NOMO-1 (cell line): ENCODE measurements at regions not wholly inside any gene's neighbourhood (a gene's known extent, or its start where the extent isn't known, plus 50 kb on each side); places are given as distances from the start of the nearest gene placed in this dataset.
"Not testable (repeated sequence)": the region's sequence is repeated elsewhere in the genome, so short reads cannot be mapped to it uniquely, and the experiment has no call there.

Experiments
- DNase-seq, 2 experiments: peaks; one replicate each; lab custom pipeline; 2025; ENCODE audit not compliant: unreplicated experiment in 2 of 2; lab: John Stamatoyannopoulos, UW

DNA sequence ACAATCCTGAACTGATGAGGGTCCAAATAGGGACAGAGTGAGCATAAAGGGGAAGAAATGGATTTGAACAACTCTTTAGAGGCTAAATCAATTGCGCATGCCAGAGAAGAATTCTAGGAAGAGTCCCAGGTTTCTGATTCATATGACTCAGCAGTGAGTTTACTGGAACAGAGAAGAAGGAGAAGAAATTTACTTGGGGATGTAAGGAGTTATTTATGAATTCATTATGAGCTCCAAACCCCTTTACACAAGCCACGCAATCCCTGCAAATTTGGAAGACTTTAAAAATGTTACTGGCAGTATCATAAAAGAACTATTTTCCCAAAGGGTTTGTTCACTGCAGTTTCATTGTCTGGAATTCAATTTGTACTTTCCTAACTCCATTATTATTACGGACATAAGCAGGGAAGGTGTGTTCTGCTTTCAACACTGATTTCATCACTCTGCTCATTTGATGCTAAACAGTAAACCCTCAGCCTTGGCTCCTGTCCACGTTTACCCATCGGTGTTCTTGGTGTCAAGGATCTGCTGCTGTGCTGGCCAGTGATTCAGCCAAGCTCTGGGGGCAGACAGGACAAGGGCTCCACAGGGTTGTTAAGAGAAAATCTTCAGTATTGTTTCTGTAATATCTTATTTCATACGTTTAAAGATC, 273.7 kb downstream of the HNRNPD start:
- DNase-seq, result no peak

- no peak for DNase-seq
These were observed 276.3 kb downstream of the HNRNPD start for GRCh38 chr4:82097504-82097903.

GRCh38 chr4:82090717-82091116, 283.1 kb downstream of the HNRNPD start:
- DNase-seq, result no peak

GRCh38 chr4:82084747-82085146, 289.0 kb downstream of the HNRNPD start:
- DNase-seq, result no peak

GRCh38 chr4:82077471-82077995, 296.3 kb downstream of the HNRNPD start:
- not testable (repeated sequence) for DNase-seq

DNA sequence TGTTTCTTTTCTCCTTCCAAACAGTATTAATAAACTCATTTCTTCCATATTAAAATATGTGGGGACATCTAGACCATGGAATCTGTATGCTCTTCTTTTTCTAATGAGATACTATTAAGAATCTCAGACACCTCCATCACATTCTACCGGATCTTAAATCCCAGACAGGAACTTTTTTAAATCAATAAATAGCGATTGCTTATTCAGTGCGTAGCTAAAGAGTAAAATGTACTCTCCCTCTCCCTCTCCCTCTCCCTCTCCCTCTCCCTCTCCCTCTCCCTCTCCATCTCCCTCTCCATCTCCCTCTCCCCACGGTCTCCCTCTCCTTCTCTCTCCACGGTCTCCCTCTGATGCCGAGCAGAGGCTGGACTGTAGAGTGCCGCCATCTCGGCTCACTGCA, 297.0 kb downstream of the HNRNPD start:
- no peak for DNase-seq

DNA sequence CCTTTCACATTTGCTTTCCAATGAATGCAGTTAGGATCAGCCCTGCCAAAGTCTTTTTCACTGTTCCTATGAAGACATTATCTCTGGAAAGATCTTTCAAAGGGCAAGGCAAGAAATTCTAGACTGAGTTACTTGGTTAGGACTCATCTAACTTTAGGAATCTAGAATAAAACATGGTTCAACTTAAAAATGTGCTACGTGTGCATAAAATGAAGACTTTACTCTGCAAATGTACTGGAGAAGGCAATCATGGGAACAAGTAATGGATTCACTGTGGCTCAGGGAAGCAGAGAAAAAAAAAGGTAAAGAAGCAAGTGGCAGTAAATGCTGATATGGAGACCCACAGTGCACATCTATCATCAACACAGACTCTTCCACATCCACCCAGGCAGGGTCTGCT, 297.4 kb downstream of the HNRNPD start:
- no peak for DNase-seq

- no peak for DNase-seq
These were observed 301.8 kb downstream of the HNRNPD start for GRCh38 chr4:82071951-82072350.

GRCh38 chr4:82069883-82070638, 303.7 kb downstream of the HNRNPD start:
- no peak for DNase-seq

DNA sequence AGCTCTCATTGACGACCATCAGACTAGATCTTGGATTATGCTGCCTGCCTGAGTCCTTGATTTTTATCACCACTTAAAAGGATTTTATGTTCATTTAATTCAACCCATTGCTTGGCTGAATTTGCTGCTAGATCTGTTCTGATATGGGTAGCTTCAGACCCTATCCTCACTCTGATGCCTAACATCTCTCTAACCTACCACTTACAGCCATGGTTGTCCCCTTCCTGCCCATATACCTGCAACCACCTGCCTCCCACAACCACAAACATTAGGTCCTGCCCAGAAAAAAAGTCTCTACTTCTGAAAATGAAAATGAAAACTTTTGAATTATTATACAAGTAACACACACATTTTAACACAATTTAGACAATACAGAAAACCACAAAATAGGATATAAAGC, 310.8 kb downstream of the HNRNPD start:
- DNase-seq, result no peak

GRCh38 chr4:82057990-82058544, 315.7 kb downstream of the HNRNPD start:
- no peak for DNase-seq

DNA sequence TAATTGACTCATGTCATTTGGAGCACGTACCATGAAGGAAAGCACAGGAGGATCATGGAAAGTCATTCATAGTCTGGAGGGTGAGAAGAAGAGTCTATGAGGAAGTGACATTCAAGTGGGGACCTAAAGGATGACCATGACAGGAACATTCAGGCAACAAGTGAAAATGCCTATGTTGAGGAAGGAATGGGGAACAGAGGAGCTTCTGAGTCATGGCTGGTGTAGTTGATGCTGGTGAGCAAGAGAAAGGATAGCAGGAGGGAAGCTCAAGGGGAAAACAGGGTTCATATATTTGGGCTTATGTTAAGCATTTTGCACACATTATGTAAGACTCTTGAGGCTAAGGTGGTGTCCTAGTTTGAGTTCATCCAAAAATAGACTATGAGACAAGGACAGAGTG, 318.6 kb downstream of the HNRNPD start:
- no peak for DNase-seq

DNA sequence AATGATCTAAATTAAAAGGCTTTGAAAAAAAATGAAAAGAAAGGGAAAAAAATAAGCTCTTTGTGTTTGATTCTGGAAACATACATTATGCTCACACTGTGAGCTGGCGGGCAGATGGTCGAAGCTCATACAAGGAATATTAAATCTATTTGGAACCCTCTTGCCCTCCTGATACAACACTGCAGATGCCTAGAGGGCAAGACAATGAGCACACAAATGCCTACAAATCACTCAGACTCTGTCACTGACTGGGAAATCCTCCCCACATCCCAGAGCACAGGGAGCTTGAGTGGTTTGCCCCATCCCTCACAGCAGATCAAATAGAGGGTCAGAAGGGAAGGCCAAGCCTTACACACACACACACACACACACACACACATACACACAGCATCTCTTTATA, 320.4 kb downstream of the HNRNPD start:
- DNase-seq, result no peak

GRCh38 chr4:82050796-82051195, 323.0 kb downstream of the HNRNPD start:
- no peak for DNase-seq

DNA sequence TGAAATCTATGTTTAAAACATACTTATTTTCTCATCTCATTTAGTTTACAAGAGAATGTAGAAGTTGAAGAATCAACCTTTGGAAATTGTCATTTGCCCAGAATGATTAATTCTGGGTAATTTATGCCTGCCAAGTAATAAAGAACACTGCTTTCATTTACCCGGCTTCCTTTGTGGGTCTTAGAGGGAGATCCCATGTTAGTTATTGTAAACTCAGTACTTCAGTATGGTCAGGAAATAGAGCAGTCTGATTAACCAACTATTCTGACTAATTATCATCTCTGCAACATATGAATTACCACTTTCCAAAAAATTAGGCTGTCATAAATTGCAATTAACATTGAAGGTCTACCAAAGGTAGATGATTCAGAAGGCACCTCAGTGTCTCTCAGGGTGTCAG, 324.5 kb downstream of the HNRNPD start:
- no peak for DNase-seq

- DNase-seq, result no peak
These were observed 326.1 kb downstream of the HNRNPD start for GRCh38 chr4:82047731-82048130.

- no peak for DNase-seq
These were observed 327.0 kb downstream of the HNRNPD start for GRCh38 chr4:82046796-82047195.

GRCh38 chr4:82045267-82045666, 328.5 kb downstream of the HNRNPD start:
- DNase-seq, result no peak

DNA sequence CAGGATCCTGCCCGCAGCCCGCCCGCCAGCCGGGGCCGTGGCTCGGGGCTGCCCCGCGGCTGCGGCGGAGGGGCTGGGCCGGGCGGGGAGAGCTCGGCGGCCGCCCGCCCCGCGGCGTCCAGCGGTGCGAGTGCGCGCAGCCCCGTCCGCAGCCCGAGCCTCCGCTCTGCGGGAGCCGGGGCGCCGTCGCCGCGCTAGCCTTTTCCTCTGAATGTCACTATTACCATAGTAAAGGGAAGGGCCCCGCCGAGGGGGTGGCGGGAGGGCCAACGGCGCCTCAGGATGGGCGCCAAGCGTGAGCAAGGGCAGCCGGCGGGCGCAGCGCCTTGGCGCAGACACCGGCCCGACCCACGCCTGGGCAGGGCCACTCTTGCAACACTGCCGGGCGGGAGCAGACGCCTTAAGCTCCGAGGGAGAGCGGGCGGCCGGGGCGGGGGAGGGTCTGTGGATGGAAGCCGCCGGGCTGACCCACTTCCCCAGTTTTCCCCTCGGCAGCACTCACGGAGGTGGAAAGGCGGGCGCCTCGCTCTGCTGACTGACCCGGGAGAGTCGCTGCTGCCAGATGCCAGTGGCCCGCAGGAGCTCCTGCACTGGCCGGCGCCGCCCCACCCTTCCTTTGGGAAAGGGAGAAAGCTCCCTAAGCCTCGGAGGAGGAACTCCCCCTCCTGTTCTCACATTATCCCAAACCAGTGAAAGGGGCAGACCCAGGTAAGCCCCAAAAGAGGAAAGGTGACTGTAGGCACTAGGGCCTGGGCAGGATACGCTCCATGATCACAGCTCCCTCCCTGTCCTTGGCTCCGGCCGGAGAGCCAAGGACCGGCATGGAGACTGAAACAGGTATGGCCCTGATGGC, 329.4 kb downstream of the HNRNPD start:
- peak; percentile 28 to 37 for DNase-seq

DNA sequence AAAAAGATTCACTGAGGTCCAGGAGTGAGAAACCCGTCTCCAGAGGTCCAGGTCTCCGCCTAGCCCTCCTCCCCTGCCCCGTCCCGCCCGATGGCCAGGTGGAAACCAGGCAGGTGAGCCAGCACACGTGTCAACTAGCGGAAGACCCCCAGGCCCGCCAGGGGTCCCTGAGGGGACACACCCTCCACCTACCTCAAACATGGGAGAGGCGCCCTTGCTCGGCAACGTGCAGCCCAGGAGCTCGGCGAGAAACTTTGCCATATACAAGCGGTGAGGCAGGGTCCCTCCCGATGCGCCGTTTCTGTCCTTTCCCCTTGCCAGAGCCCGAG, 330.0 kb downstream of the HNRNPD start:
- DNase-seq, result no peak
